ENCODE measurements at regions not wholly inside any gene's neighbourhood (a gene's known extent, or its start where the extent isn't known, plus 50 kb on each side); places are given as distances from the start of the nearest gene placed in this dataset.
"Not testable (repeated sequence)": the region's sequence is repeated elsewhere in the genome, so short reads cannot be mapped to it uniquely, and the experiment has no call there.

GRCh38 chr1:206297145-206298031, 94.0 kb downstream of the SRGAP2 start:
- H3K4me1 ChIP-seq; H3K27ac ChIP-seq; DNase-seq; intact Hi-C loops (cut with DNase I; ENCODE audit: low total_unique reads); H3K27me3 ChIP-seq; H3K9me3 ChIP-seq; H3K4me3 ChIP-seq; H3K36me3 ChIP-seq: not testable (repeated sequence)

DNA sequence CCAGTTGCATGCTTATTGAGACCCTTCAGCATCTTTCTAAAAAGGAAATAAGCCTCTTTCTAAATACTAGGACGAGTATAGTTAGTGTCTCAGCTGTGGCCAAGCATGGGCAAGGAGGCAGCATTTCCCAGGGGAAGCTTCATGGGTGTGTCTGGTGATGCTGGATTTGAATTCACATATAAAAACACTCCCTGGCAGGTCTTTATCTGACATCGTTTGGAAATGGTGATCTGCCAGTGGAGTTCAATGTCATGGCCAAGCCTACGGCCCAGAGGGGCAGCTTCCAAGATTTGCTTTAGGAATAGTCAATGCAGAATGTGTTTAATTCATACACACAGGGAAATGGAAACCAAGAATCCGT, 94.7 kb downstream of the SRGAP2 start:
- H3K27me3 ChIP-seq; H3K27ac ChIP-seq; DNase-seq; H3K4me3 ChIP-seq; intact Hi-C loops (cut with DNase I; ENCODE audit: low total_unique reads); H3K36me3 ChIP-seq; H3K4me1 ChIP-seq; H3K9me3 ChIP-seq: not testable (repeated sequence)

DNA sequence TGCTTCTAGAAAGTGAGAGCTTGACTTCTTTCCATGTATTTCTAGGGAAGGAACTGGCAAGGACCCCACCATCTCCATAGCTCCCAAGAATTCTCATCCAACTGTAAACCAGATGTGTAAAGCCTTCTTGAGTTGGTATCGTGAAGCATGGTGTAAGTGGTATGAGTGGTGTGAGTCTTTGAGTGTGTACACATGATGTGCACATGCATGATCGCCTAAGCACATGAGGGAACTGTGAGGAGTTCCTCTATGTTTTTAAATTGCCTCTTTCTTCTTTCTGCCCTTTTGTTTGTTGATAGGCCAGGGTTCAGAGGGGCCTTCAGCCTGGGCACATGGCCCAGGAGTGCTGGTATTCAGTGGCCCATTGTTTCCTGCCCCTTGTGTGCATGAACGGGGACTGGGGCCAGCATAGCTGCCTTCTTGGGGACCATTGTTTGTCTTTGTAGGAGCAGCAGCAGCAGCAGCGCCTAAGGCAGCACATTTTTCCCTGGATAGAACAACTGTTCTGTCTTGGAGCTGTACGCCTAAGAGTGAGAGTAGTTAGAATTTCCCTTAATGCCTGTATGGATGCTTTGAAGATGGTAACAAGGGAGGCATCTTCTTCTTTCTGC, 95.9 kb downstream of the SRGAP2 start:
- H3K9me3 ChIP-seq; intact Hi-C loops (cut with DNase I; ENCODE audit: low total_unique reads); H3K27ac ChIP-seq; H3K4me1 ChIP-seq; H3K27me3 ChIP-seq; H3K36me3 ChIP-seq; DNase-seq; H3K4me3 ChIP-seq: not testable (repeated sequence)

GRCh38 chr1:206299942-206300341, 96.6 kb downstream of the SRGAP2 start:
- H3K4me3 ChIP-seq; H3K36me3 ChIP-seq; H3K9me3 ChIP-seq; H3K27me3 ChIP-seq; DNase-seq; H3K27ac ChIP-seq; intact Hi-C loops (cut with DNase I; ENCODE audit: low total_unique reads); H3K4me1 ChIP-seq: not testable (repeated sequence)

DNA sequence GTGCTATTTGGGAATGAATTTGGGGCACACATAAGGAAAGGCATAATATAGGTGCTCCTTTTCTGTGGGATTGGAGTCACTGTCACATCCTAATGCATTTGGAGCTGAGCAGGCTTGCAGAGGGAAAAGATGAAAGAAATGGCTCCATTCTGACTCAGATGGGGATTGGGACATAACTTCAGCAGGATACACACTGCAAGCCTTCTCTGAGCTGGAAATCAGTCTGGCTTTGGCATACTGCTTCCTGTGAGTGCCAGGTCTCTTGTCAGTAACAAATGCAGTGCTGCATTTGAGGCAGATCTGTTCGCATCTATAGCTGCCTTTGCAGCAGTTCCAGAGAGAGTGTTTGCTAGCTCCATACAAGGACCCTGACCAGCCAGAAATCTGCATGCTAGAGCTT, 98.7 kb downstream of the SRGAP2 start:
- intact Hi-C loops (cut with DNase I; ENCODE audit: low total_unique reads); H3K27me3 ChIP-seq; H3K9me3 ChIP-seq; H3K4me1 ChIP-seq; H3K4me3 ChIP-seq; DNase-seq; H3K27ac ChIP-seq; H3K36me3 ChIP-seq: not testable (repeated sequence)

- DNase-seq; H3K4me3 ChIP-seq; H3K27ac ChIP-seq; H3K36me3 ChIP-seq; H3K4me1 ChIP-seq; H3K9me3 ChIP-seq; intact Hi-C loops (cut with DNase I; ENCODE audit: low total_unique reads); H3K27me3 ChIP-seq: not testable (repeated sequence)
Observed at GRCh38 chr1:206307442-206307841, 104.1 kb downstream of the SRGAP2 start.

DNA sequence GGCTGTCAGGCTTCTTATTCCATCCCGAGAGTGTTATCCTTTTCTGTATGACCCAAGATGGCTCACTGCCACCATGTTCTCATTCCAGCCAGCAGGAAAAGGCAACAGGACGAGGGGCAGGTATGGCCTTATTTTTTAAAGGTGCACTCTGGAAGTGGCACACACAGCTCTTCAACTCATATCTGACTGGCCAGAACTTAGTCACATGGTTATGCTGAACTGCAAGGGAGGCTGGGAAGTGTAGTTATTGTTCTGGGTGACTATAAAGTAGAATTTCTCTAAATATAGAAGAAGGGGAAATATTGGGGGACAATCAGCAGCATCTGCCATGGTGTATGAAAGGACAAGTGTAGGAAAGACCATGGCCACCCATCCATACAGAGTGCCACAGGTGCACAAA, 107.6 kb downstream of the SRGAP2 start:
- intact Hi-C loops (cut with DNase I; ENCODE audit: low total_unique reads); H3K27me3 ChIP-seq; H3K9me3 ChIP-seq; DNase-seq; H3K27ac ChIP-seq; H3K4me3 ChIP-seq; H3K4me1 ChIP-seq; H3K36me3 ChIP-seq: not testable (repeated sequence)

DNA sequence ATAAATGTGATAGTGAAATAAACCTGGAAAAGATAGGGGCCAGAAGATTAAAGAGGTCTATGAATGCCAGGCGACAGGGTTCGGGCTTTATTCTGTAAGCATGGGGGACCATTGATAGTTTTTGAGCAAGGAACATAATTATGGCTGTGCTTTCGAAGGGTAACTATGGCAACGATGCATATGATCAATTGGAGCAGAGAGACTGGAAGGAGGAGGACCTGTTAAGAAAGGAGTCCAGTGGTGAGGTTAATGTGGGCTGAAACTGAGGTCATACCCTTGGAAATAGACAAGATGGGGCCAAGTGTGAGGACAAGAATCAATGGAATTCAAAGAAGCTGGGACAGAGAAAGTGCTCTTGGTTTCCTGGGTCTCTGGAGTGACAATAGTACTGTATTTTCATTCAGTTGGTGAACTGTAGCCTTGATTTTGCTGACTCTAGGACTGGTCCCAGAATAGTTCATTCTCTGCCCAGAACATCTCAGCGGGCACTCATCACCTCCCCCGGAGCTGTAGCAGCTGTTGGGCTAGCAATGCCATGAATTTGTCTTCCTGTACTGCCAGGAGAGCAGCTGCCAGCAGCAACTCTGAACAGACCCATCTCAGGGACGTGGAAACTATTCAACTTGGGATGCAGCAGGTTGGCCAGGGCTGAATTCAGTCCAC, 108.4 kb downstream of the SRGAP2 start:
- not testable (repeated sequence) for H3K4me1 ChIP-seq

GRCh38 chr1:206312274-206312665, 108.9 kb downstream of the SRGAP2 start:
- H3K9me3 ChIP-seq; H3K36me3 ChIP-seq; intact Hi-C loops (cut with DNase I; ENCODE audit: low total_unique reads); H3K27me3 ChIP-seq; H3K4me3 ChIP-seq; H3K4me1 ChIP-seq; H3K27ac ChIP-seq; DNase-seq: not testable (repeated sequence)

More for the DNA sequence above, 108.4 kb downstream of the SRGAP2 start:
- intact Hi-C loops (cut with DNase I; ENCODE audit: low total_unique reads); H3K36me3 ChIP-seq; H3K27me3 ChIP-seq; DNase-seq; H3K27ac ChIP-seq; H3K4me3 ChIP-seq; H3K9me3 ChIP-seq: not testable (repeated sequence)

DNA sequence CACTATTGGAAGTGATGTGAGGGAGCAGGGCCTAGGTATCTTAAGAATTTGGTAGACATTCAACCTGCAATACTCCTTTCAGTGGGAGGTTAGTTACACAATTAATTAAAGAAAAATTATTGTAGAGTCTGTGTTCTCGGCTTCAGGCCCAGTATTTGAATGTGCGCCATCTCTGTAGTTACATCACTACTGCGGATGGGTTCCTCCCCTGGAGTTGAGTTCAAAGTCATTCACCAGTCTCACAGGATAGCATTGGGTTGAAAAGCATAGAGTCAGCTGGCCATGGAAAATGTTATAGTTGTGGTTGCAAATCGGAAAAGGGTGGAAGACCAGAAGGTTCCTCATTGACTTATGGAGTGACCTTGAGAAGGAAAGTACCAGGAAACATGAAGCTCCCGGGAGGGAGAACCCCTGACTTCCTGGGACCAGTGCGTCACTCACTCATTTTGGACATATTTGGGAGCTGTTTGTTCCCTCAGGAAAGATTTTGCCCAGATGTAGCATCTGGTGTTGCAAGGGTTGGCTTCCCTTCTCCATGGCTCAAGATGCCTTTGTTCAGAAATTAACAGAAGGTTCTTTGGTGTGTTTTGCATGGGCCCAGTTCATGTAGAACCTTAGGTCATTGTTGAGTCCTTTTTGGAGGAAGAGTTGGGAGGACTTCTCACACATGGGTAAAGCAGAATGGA, 111.8 kb downstream of the SRGAP2 start:
- H3K27ac ChIP-seq; intact Hi-C loops (cut with DNase I; ENCODE audit: low total_unique reads); H3K4me1 ChIP-seq; H3K4me3 ChIP-seq; H3K36me3 ChIP-seq; H3K9me3 ChIP-seq; H3K27me3 ChIP-seq; DNase-seq: not testable (repeated sequence)

GRCh38 chr1:206316901-206317300, 113.6 kb downstream of the SRGAP2 start:
- H3K4me1 ChIP-seq; H3K36me3 ChIP-seq; H3K27me3 ChIP-seq; intact Hi-C loops (cut with DNase I; ENCODE audit: low total_unique reads); H3K9me3 ChIP-seq; H3K4me3 ChIP-seq; DNase-seq; H3K27ac ChIP-seq: not testable (repeated sequence)

DNA sequence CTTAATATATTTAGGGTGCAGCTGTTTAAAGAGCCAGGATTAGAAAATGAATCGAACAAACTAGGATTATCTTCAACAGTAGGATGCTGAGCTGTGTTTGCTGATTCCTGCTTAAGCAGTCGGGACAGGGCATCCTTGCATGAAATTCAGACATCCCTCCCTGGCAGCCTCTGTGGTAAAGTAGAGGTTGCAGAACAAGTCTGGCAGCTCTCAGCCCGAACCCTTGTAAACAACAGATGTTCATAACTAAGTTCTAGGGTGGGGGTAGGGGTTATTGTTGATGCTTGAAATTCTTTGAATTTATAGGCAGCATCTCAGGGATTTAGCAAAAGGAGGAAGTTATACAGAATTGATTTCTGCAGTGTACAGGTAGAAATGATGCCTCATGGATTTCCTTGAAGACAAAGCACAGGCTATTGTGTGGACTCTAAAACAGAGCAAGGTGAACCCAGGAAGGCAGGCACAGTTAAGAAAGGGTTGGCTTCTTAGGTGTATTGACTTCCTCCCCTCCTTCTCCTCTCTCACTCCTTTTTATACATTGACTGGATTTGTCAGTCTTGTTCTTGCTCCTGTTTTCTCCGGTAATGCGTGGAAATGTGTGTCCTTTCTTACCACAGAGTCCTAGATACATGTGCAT, 114.7 kb downstream of the SRGAP2 start:
- H3K4me3 ChIP-seq; intact Hi-C loops (cut with DNase I; ENCODE audit: low total_unique reads); H3K27me3 ChIP-seq; H3K9me3 ChIP-seq; H3K27ac ChIP-seq; H3K36me3 ChIP-seq; DNase-seq; H3K4me1 ChIP-seq: not testable (repeated sequence)

- intact Hi-C loops (cut with DNase I; ENCODE audit: low total_unique reads); H3K9me3 ChIP-seq; H3K4me3 ChIP-seq; H3K27me3 ChIP-seq; H3K4me1 ChIP-seq; H3K27ac ChIP-seq; H3K36me3 ChIP-seq; DNase-seq: not testable (repeated sequence)
Observed at GRCh38 chr1:206320227-206320626, 116.9 kb downstream of the SRGAP2 start.

Data from tibial artery (tissue), 4 donors.